Hematopoietic multipotent progenitor cell treated with erythropoietin and hydrocortisone succinate and interleukin-3 and kit ligand, for 15 days (in vitro differentiated cells): ENCODE measurements at regions not wholly inside any gene's neighbourhood (a gene's known extent, or its start where the extent isn't known, plus 50 kb on each side); places are given as distances from the start of the nearest gene placed in this dataset.
"Not testable (repeated sequence)": the region's sequence is repeated elsewhere in the genome, so short reads cannot be mapped to it uniquely, and the experiment has no call there.

Experiments
- DNase-seq: peaks from one replicate; pipeline ENCODE4 v3.0.0-alpha.2; 2015; ENCODE audit warnings: low spot score

DNA sequence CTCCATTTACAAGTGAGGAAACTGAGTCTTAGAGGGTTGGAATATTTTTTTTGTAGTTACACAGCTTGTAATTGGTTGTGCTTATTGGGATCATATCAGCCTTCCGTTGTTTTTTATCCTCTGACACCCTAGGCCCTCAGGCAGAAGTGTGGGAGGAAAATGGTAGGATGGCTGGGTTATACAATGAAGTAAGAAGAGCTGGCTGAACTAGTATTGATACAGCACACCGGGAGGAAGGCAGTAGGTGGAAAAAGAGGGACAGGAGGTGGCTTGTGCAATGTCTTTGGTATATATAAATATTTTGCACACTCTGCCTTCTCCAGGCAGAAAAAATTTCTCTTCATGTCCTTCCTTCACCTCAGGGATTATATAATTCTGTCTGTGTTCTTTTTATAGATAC lies 214.3 kb upstream of the SGO1 start:
- no peak for DNase-seq

DNA sequence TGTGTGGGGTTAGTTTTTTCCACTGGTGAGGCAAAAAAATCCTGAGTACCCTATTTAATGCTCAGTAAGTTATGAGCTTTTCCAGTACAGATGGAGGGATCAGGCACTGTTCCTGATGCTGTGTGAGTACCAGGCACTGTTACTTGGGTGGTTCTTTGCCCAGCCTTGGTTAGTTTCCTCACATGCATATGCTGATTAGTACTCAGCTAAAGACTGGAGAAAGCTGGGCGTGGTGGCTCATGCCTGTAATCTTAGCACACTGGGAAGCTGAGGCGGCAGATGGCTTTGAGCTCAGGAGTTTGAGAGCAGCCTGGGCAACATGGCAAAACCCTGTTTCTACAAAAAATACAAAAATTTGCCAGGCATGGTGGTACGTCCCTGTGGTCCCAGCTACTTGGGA lies 210.3 kb upstream of the SGO1 start:
- no peak for DNase-seq

DNA sequence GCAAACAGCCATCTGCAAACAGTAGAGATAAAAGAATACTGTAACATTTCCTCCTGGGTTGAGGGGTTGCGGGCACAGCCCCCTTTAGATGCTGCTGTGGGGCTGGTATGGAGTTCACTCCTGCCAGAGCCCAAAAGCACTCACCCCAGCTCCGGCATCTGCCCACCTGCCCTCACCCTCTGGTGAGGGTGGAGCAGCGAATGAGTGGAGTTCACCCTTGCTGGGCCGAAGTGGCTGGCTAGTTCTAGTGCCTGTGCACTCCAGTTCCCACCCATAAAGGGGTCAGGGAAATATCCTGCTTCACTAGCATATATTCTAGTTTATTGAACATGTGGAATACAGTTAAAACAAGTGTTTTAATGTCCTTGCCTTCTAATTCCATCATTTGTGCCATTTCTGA lies 209.7 kb upstream of the SGO1 start:
- DNase-seq = no peak

DNA sequence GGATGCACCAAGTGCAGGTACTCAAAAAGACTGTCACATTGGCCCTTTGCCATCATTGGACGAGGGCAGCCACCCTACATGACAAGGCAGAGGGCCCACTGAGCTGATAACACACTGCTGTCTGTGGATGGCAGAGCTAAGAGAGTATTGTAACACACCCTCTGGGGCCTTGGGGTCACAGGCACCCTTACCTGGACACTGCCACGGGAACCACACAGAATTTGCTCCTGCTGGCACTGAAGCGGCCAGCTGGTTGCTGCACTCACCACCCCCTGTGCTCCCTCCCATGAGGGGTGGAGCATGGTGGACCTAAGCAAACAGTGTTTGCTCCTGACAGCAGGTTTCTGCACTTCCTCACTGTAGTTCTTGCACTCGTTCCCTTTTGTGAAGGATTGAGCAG lies 208.2 kb upstream of the SGO1 start:
- no peak for DNase-seq

DNA sequence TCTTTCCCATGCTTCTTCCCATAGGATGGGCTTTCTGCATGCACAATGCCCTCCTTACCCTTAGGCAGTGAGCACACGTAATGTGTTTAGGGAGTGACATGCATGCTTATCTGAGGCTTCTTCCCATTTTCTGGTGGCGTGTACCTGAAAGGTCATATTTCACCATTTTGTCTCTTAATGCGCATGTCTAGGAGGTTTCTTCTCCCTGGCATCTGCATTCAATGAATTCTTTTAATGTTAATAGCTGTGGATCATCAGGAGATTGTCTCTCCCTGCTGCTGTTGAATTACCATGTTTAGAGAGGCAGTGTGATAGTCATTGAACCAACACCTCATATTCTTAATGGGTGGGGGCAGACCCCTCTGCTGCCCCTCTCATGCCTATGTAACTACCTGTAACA lies 205.6 kb upstream of the SGO1 start:
- DNase-seq = no peak

DNA sequence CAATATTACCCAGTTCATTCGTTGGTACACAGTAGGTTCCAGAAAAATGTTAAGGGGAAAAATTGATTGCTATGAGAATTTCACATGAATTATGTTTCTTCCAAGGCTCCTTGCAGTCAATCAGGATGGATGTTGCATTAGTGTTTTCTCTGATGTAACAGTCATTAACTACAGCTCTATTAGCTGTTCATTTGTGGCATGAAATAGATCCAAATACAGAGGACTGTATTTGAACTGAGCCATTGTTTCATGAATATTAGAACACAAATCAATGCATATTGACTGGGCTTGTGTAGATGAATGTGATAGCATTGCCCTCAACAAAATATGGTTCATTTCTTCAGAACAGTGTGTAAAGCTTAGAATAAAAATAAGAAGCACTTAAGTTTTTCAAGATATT lies 203.0 kb upstream of the SGO1 start:
- DNase-seq = no peak

DNA sequence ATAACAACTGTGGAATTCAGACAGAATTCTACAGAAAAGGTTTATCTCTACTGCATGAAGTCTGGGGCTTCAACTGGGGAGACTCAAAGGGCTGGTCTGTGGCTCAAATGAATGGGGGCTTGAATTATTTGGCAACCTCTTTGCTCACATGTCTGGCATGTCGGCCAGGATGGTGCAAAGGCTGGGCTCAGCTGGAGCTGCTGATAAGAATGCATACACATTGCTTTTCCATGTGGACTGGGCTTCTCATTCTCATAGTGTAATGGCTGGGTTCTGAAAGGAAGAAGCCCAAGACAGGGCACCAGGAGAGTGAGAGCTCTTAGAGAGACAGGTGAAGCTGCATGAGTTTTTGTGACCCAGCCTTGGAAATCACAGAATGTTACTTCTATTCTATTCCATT lies 194.3 kb upstream of the SGO1 start:
- DNase-seq = no peak

DNA sequence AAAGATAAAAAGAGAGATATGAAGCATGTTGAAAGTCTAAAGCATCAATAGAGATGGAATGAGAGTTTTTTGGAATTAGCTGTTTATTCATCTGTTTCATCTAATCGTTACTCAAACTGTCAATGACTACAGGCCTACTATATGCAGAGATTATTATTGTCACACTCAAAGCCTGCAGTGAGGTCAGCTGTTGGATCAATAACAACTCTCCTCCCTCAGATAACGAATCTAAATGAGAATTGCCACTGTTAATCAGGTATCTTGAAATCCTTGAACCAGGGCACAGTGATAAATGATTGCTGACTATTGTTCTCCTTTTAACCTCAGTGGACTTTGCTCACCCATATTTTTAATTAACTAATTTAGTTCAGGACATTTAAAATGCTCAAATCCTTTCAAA lies 192.3 kb upstream of the SGO1 start:
- no peak for DNase-seq

DNA sequence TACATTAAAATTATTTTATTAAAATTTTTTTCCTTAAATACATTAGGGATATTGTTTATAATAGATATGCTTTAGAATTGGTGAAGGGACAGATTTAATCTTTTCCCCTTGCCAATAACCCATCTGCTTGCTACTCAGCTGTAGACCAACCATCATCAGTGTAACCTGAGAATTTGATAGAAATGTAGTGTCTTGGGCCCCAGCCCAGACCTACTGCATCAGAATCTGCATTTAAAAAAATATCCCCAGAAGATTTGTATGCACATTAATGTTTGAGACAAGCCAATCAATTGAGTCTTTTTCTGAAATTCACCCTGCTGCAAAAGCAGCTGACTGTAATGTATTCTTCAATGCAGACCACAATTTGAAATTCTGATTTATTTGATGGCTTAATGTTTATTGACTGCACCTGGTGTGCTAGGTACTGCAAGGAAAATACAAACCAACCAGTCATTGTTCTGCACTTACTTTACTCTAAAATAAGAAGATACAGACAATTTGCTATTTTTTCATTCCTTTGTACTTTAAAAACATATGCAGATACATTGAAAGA lies 190.7 kb upstream of the SGO1 start:
- DNase-seq = no peak

DNA sequence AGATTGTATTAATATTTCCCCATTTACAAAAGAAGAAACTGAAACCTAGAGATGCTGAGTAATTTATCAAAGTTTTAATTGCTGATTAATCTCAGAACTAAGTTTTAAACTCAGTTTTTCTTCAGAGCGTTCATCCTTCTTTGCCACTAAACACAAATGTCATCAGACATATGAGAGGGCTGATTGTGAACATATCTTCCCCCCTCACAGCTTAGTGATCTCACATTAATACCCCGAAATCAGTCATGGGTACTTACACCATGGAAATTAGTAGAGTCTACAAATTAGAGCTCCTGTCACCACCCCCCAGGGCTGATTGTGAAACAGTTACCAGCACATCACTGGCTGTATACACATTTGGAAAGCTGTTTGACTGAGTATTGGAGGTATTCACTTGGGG lies 189.3 kb upstream of the SGO1 start:
- DNase-seq = no peak

DNA sequence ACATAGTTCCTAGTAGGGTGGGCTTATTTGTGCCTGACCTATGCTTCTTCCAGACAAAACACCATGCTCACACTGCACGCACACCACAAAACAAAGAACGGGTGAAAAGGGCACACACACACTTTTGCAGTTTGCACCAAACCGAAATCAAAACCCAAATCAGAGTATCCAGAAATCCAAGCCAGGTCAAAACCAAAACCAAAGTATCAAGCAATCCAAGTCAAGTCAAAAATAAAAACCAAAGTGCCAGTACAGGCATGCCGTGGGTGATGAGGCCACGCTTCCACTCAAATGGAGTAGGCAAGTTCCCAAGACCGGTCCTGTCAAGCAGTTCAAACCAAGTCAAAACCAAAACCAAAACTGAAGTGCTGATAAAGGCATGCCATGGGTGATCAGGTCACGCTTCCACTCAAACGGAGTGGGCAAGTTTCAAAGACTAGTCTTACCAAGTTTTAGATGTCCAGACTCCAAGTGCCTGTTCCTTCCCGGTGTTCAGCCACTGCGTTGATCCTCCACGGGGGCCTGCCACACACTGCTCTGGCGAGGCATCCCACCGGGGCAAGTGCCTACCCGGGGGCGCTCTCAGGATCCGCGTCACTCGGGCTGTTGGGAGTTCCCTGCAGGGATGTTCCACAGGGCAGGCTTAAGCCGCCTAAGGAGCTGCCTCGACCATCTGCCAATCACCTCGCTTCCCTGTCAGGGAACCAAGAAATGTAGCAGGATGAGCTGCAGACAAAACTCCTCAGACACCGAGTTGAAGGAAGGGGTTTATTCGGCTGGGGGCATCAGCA lies 184.5 kb upstream of the SGO1 start:
- DNase-seq = not testable (repeated sequence)

DNA sequence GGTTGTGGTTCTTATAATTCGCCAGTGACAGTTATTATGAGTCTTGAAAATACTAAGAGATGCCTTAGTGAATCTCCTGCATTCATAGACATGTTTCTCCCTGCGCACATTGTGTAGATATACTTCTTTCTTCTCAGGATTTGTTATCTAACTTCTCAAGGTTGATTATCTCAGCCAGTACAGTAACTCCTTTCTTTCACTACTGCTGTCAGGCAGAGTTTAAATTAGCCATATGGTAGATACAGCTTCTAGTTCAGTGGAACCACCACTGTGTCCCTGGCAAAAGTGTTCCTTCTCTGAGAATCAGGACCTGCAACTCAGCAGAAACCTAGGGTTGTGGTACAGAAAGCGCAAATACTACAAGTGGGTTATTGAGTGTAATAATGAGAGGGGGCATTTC lies 175.0 kb upstream of the SGO1 start:
- no peak for DNase-seq

DNA sequence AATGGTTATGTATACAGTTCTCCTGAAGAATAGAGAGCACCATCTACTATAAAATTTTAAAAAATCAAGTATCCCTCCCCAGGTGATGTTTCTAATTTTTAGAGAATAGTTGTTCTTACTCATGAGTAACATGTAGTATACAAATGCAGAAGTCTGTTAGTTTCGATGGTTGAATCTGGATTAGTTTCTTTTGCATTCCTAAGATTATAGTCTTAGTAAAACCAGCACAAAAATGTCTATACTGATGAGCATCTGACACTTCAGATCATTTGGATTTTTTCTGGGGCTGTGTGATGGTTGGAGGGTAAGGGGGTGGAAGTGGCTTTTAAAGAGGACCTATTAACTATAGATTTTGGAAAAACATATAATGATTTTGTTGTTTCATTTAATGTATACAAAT lies 167.3 kb upstream of the SGO1 start:
- DNase-seq = no peak

DNA sequence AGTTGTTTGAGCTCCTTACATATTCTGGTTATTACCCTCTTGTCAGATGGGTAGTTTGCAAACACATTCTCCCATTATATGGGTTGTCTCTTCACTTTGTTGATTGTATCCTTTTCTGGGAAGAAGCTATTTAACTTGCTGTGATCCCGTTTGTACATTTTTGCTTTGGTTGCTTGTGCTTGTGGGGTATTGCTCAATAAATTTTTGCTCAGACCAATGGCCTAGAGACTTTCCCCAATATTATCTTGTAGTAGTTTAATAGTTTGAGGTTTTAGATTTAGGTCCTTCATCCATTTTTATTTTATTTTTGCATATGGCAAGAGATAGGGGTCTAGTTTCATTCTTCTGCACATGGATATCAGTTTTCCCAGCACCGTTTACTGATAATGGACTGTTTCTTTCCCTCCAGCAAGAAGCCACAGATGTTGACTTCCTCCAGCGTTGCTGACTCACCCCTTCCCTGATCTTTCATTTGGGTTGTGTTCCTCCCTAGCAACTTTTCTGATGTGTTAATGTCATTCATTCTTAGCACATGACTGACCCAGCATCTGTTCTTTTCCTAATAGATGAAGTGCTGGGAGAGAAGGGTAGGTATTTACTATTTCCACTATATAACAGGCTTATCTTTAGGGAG lies 166.7 kb upstream of the SGO1 start:
- no peak for DNase-seq

DNA sequence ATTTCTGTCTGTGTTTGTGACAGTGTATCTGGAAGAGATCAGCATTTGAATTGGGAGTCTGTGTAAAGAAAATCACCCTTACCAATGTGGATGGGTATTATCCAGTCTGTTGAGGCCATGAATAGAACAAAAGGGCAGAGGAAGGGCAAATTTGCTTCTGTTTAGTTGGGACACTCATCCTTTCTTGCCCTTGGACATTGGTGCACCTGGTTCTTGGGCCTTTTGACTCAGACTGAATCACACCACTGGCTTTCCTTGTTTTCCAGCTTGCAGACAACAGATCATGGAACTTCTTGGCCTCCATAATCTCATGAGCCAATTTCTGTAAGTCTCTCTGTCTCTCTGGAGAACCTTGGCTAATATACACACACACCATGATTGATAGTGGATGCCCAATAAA lies 164.4 kb upstream of the SGO1 start:
- DNase-seq = no peak

DNA sequence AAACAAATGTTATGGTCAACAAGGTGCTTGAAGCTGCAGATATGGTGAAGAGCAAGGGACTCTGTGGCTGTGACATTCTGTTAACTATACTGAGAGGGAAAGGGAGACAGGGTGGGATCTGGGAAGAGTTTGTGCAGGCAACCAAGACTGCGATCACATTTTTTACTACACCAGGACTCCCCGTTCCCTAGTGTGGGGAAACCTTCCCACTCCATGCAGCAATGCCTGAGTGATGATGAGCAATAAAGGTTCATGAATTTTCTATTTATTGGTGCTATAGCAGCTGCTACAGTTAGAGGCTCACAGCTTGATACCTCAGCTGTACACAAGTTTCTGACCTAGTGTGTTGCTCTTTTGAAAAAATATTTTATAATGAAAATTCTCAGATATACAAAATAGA lies 160.9 kb upstream of the SGO1 start:
- DNase-seq = no peak

DNA sequence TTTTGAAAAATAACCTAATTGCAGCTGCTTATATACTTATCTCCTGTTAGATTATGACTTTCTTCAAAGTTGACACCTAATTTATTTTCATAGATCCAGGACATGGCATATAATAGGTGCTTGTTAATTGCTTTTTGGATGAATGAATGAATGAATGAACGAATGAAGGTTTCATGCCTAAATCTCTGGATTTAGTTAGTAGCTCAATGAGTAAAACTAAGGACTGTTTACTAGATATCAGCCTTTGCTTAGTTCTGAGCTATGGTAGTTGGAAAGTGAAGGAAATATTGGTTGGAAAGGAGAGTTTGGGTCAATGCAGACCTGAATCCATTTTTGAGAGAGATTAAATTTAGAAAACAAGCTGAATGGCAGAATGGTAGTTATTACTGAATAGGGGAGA lies 160.4 kb upstream of the SGO1 start:
- DNase-seq = no peak

DNA sequence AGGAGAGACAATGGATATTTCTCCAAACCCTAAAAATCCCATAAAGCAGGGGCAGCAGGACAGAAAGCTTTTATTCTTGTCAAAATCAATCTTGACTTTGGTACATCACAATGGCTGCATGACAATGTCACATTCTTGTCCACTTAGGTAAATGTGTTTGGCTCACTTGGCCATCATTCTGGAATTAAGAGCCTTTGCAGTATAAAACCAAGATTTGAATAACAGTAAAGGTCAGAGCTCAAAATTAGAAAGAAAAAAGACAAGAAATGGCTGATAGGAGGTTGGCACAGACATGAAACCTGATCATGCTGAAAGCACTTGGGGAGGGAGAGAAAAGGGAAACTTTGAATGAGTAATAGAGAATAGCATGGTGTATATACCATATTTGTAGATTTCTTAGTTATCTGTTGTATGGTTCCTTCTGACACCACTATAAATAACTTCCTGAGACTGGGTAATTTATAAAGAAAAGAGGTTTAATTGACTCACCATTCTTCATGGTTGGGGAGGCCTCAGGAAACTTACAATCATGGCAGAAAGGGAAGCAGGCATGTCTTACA lies 158.5 kb upstream of the SGO1 start:
- no peak for DNase-seq

DNA sequence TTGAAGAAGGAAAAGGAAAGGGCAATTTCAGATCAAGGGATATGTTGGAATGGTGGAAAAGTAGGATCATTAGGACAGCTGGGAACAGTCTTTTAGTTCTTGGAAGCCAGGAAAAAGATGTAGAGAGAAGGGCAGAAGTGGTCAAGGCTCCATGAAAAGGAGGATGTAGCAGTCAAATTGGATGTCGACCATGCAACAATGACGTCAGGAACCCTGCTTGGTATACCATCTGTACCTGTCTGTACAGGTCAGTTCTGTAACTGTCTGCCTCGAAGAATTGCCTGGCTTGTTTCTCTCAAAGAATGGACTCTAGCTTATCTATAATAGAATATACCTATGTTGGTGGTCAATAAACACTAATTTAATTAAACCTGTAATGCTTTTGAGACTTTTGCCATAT lies 157.8 kb upstream of the SGO1 start:
- DNase-seq = no peak

DNA sequence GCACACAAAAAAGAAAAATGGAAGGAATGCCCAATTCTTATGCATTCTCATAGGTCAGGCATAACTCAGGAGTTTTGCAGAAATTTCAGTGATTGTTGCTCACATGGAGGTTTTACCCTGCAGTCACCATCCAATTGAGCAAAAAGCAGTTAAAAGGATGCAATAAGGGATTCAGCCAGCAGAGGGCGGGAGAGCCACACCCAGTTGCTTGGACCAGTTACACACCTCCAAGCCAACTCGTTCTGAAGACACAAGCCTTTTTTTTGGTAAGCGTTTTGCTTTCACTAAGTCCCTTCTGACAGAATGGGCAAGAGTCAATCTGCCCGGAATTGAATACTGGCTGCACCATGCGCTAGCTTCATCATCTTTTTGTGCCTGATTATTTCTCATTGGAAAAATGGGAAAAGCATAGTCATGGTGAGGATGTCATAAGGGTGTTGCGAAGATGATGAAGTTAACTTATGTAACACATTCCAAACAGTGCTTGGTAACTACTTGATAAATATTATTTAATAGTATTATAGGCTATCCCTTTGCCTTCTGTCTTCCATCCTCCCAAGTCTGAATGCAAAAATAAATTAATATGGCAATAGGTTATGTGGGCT lies 154.4 kb upstream of the SGO1 start:
- peak; percentile 53 for DNase-seq

DNA sequence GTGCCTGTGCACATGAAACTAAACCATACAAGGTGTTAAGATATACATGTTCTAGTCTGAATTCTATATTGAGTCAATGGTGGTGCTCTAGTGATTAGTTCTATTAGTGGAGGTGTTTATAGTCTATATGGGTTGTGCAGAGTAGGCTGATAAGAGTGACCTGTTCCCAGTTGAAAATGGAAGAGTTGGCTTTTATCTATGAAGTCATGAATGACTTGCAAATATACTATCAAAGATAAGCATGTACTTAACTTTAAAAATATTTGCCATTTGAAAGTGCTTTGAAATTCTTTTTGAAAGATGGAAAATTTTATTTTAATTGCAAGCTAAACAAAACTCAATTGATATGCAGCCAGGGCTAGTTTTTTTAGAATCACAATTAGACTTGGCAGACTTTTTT lies 150.6 kb upstream of the SGO1 start:
- DNase-seq = no peak

DNA sequence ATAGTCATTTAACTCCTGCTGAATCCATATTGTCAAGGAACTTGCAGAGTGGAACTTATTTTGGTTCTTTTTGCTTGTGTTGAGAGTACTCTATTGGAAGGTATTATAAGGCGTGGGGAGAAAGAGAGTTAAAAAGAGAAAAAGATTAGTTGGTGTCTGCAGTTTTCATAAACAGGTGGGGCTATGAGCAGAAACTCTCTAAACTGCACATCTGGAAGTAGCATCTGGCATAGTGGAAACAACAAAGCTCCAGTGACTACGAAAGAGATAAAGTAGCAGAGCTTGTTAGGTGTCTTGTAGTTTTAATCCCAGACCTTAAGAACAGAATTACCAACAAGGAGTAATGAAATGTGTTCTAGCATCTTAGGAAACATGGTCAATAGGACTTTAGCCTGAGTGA lies 148.8 kb upstream of the SGO1 start:
- DNase-seq = no peak

DNA sequence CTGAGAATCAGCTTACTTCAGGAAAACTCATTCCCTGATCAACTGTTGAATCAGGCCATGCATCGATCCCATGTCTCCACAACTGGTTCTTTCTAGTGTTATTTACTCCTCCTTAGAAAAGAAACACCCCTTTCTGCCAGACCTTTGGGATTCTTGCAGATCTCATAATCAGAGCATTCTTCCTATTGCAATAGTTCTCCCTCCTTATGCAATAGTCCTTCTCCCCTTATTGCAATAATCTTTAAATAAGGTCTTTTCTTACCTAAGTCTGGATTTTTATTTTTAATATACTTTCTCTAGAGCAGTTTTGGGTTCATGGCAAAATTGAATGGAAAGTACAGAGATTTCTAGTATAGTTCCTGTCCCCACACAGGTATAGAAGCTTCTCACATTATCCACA lies 141.9 kb upstream of the SGO1 start:
- DNase-seq = no peak
